ENCODE measurements at regions not wholly inside any gene's neighbourhood (a gene's known extent, or its start where the extent isn't known, plus 50 kb on each side); places are given as distances from the start of the nearest gene placed in this dataset.

DNA sequence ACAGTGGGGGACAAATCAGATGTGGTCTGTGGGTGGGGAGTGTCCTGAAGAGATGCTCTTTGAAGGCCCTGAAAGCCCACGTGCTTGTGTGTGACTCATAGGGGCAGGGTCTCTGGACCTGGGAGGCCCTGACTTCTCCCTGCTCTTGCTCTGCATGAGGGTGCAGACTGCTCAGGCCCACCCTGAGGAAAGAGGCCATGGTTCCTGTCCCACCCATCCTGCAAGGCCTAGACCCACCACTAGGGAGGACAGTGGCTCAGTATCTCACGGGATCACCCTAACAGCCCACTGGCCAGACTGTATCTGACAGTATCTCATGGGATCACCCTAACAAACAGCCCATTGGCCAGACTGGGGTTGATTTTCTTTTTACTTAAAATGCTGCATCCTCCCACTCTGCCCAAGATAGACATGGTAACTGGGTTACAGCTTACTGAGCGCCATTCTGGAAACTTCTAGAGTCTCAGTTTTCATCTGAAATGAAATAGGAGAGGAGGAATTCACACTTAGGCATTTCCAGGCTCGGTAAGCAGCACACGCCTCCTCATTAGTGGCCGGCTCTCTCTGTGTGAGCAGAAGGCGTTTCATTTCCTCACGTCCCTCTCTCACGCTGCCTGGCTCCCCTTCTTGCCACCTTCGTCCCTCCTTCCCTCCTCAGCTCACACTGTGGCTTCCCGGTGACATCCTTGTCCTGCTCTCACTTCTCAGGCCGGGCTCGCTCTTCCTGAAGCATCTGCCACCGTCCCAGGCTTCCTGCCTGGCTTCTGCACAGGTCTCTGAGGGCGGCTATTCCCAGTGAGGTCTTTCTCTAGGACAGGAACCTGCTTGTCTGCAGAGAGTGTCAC, 242.6 kb downstream of the GLRX3 start:
- no peaks in the 10 kb centered on the region for H3K4me1 ChIP-seq (ENCODE audit: insufficient read depth, low read length, poor library complexity, severe bottlenecking)
- no peaks in the 10 kb centered on the region for H3K27me3 ChIP-seq (ENCODE audit: insufficient read depth, low read length, poor library complexity, severe bottlenecking)
- no peaks in the 10 kb centered on the region for H4K20me1 ChIP-seq (ENCODE audit: insufficient read depth, low read length, poor library complexity, severe bottlenecking)
- no peaks in the 10 kb centered on the region for H3K36me3 ChIP-seq (ENCODE audit: insufficient read depth, low read length)
- H2AFZ ChIP-seq (ENCODE audit: low read length) = no peak overlapping the region
- H3K4me3 ChIP-seq (ENCODE audit: low read length, poor library complexity, severe bottlenecking) = no peak overlapping the region
- TF ChIP-seq, protein P1, sequence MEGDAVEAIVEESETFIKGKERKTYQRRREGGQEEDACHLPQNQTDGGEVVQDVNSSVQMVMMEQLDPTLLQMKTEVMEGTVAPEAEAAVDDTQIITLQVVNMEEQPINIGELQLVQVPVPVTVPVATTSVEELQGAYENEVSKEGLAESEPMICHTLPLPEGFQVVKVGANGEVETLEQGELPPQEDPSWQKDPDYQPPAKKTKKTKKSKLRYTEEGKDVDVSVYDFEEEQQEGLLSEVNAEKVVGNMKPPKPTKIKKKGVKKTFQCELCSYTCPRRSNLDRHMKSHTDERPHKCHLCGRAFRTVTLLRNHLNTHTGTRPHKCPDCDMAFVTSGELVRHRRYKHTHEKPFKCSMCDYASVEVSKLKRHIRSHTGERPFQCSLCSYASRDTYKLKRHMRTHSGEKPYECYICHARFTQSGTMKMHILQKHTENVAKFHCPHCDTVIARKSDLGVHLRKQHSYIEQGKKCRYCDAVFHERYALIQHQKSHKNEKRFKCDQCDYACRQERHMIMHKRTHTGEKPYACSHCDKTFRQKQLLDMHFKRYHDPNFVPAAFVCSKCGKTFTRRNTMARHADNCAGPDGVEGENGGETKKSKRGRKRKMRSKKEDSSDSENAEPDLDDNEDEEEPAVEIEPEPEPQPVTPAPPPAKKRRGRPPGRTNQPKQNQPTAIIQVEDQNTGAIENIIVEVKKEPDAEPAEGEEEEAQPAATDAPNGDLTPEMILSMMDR (conservative IDR thresholded peaks at IDR 0.05; ENCODE audit: low read length) = no peak
- TF ChIP-seq EZH2phosphoT487 (IDR thresholded peaks at IDR 0.05; ENCODE audit: borderline replicate concordance) = no peak
- no peaks in the 10 kb centered on the region for H3K79me2 ChIP-seq (ENCODE audit: insufficient read depth, low read length)
- H3K9me3 ChIP-seq (ENCODE audit: insufficient read depth, low read depth, low read length) = peaks cover 12% of the 10 kb centered on the region; the same call in 1 of the 2 replicates
- no peak overlapping the region for H3K4me2 ChIP-seq (ENCODE audit: low read depth, low read length, poor library complexity, severe bottlenecking)
- H3K9ac ChIP-seq (ENCODE audit: low read depth, low read length, poor library complexity, severe bottlenecking) = no peak overlapping the region
- H3K9me2 ChIP-seq (replicated peaks; ENCODE audit: low read depth, low read length) = no peaks in the 10 kb centered on the region
- H3F3A ChIP-seq (ENCODE audit: low read depth) = no peaks in the 10 kb centered on the region

DNA sequence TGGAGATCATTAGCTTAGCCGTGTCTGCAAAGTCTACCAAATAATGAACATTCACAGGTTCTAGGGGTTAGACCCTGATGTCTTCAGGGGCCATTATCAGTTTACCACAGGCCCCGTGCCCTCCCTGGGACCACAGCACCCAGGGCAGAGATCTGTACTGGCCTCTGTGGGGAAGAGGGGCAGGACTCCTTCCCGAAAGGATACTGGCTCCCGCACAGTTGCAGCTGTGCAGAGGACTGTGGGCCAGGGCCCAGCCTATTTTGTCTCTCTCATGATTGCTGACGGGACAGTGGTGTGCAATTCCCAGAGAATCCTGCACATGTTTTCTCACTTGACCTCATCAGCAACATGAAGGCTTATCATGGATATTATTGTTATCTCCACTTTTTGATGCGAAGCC, 243.9 kb downstream of the GLRX3 start:
- Histone ChIP-seq H3K4me3 (ENCODE audit: low read length, poor library complexity, severe bottlenecking) (no peak overlapping the region), H3F3A (ENCODE audit: low read depth) (no peaks in the 10 kb centered on the region), H4K20me1 (ENCODE audit: insufficient read depth, low read length, poor library complexity, severe bottlenecking) (no peaks in the 10 kb centered on the region), H3K4me2 (ENCODE audit: low read depth, low read length, poor library complexity, severe bottlenecking) (no peak overlapping the region), H3K9me2 (replicated peaks; ENCODE audit: low read depth, low read length) (no peaks in the 10 kb centered on the region), H3K4me1 (ENCODE audit: insufficient read depth, low read length, poor library complexity, severe bottlenecking) (no peaks in the 10 kb centered on the region), H3K79me2 (ENCODE audit: insufficient read depth, low read length) (no peaks in the 10 kb centered on the region), H2AFZ (ENCODE audit: low read length) (no peak overlapping the region), H3K9me3 (ENCODE audit: insufficient read depth, low read depth, low read length) (peaks cover 5% of the 10 kb centered on the region; the same call in 1 of the 2 replicates), H3K36me3 (ENCODE audit: insufficient read depth, low read length) (no peaks in the 10 kb centered on the region), H3K9ac (ENCODE audit: low read depth, low read length, poor library complexity, severe bottlenecking) (no peak overlapping the region), H3K27me3 (ENCODE audit: insufficient read depth, low read length, poor library complexity, severe bottlenecking) (no peaks in the 10 kb centered on the region)
- TF ChIP-seq, protein P1 (conservative IDR thresholded peaks at IDR 0.05; ENCODE audit: low read length) = no peak
- no peak for TF ChIP-seq EZH2phosphoT487 (IDR thresholded peaks at IDR 0.05; ENCODE audit: borderline replicate concordance)

- Histone ChIP-seq H3K9ac (ENCODE audit: low read depth, low read length, poor library complexity, severe bottlenecking) (no peak overlapping the region), H3K9me3 (ENCODE audit: insufficient read depth, low read depth, low read length) (peaks cover 10% of the 10 kb centered on the region; the same call in 1 of the 2 replicates), H3K9me2 (replicated peaks; ENCODE audit: low read depth, low read length) (no peaks in the 10 kb centered on the region), H3K36me3 (ENCODE audit: insufficient read depth, low read length) (no peaks in the 10 kb centered on the region), H3K4me1 (ENCODE audit: insufficient read depth, low read length, poor library complexity, severe bottlenecking) (no peaks in the 10 kb centered on the region), H3F3A (ENCODE audit: low read depth) (no peaks in the 10 kb centered on the region), H2AFZ (ENCODE audit: low read length) (no peak overlapping the region), H3K79me2 (ENCODE audit: insufficient read depth, low read length) (no peaks in the 10 kb centered on the region), H3K4me3 (ENCODE audit: low read length, poor library complexity, severe bottlenecking) (no peak overlapping the region), H4K20me1 (ENCODE audit: insufficient read depth, low read length, poor library complexity, severe bottlenecking) (no peaks in the 10 kb centered on the region), H3K4me2 (ENCODE audit: low read depth, low read length, poor library complexity, severe bottlenecking) (no peak overlapping the region), H3K27me3 (ENCODE audit: insufficient read depth, low read length, poor library complexity, severe bottlenecking) (no peaks in the 10 kb centered on the region)
- TF ChIP-seq, protein P1 (conservative IDR thresholded peaks at IDR 0.05; ENCODE audit: low read length) = no peak
- no peak for TF ChIP-seq EZH2phosphoT487 (IDR thresholded peaks at IDR 0.05; ENCODE audit: borderline replicate concordance)
Measured at GRCh38 chr10:130382031-130382430, 245.8 kb downstream of the GLRX3 start.
